Fibroblast of the aortic adventitia (primary cell): ENCODE measurements at regions not wholly inside any gene's neighbourhood (a gene's known extent, or its start where the extent isn't known, plus 50 kb on each side); places are given as distances from the start of the nearest gene placed in this dataset.

Source experiments
- DNase-seq: peaks from one replicate; pipeline ENCODE4 v3.0.0-alpha.2; 2010; ENCODE audit warnings: low read depth
- H3K4me3 ChIP-seq: 2 replicates; pipeline ENCODE4 v1.5.1; 2011; ENCODE audit warnings: low read depth, mild to moderate bottlenecking, control low read depth, low read length, moderate library complexity
- CTCF ChIP-seq: IDR thresholded peaks from 2 replicates; pipeline ENCODE4 v1.5.1; 2011; ENCODE audit warnings: mild to moderate bottlenecking, low read length, control low read depth, inconsistent platforms; ENCODE audit not compliant: insufficient read depth

- no peak for DNase-seq
- no peak for TF ChIP-seq CTCF
- H3K4me3 ChIP-seq: no peak overlapping the region
Measured at GRCh38 chr5:143698574-143698973, 113.4 kb upstream of the HMHB1 start.

- no peak for TF ChIP-seq CTCF
Measured at GRCh38 chr5:143696921-143697320, 115.0 kb upstream of the HMHB1 start.

GRCh38 chr5:143695941-143696340 is 116.0 kb upstream of the HMHB1 start:
- no peak for TF ChIP-seq CTCF
- no peak overlapping the region for H3K4me3 ChIP-seq
- no peak for DNase-seq

More at GRCh38 chr5:143696921-143697320, 115.0 kb upstream of the HMHB1 start:
- no peak overlapping the region for H3K4me3 ChIP-seq
- no peak for DNase-seq

- TF ChIP-seq CTCF: no peak
- no peak overlapping the region for H3K4me3 ChIP-seq
Measured at GRCh38 chr5:143695244-143695864, 116.6 kb upstream of the HMHB1 start.

GRCh38 chr5:143694357-143694756 is 117.6 kb upstream of the HMHB1 start:
- no peak overlapping the region for H3K4me3 ChIP-seq
- no peak for TF ChIP-seq CTCF
- DNase-seq: peak; percentile 37

More at GRCh38 chr5:143695244-143695864, 116.6 kb upstream of the HMHB1 start:
- no peak for DNase-seq

- TF ChIP-seq CTCF: no peak
- H3K4me3 ChIP-seq: no peak overlapping the region
- peak; percentile 60 for DNase-seq
Measured at GRCh38 chr5:143693651-143694252, 118.2 kb upstream of the HMHB1 start.

- H3K4me3 ChIP-seq: no peak overlapping the region
- TF ChIP-seq CTCF: no peak
- DNase-seq: no peak
Measured at GRCh38 chr5:143692342-143692741, 119.6 kb upstream of the HMHB1 start.
